IMR-90 (cell line): ENCODE measurements at regions not wholly inside any gene's neighbourhood (a gene's known extent, or its start where the extent isn't known, plus 50 kb on each side); places are given as distances from the start of the nearest gene placed in this dataset.

Source experiments
- CEBPB ChIP-seq: IDR thresholded peaks from 2 replicates; pipeline ENCODE4 v1.6.1; 2012; ENCODE audit warnings: low read depth, low read length, improper control_type of control experiment
- CHD1 ChIP-seq: IDR thresholded peaks from 2 replicates; pipeline ENCODE4 v1.6.1; 2012; ENCODE audit warnings: low read depth, low read length, improper control_type of control experiment
- CTCF ChIP-seq: conservative IDR thresholded peaks from 2 replicates; pipeline ENCODE4 v1.5.1; 2012; ENCODE audit warnings: mild to moderate bottlenecking, low read depth, low read length, improper control_type of control experiment
- ELK1 ChIP-seq: fragments of 150-350 bp; IDR thresholded peaks from 2 replicates; pipeline ENCODE4 v1.6.1; 2016; ENCODE audit warnings: low read depth, mild to moderate bottlenecking, low read length, moderate library complexity, borderline replicate concordance
- FOS ChIP-seq: fragments of 150-350 bp; IDR thresholded peaks from 2 replicates; pipeline ENCODE4 v1.6.1; 2016; ENCODE audit warnings: low read depth, low read length
- MAFK ChIP-seq: IDR thresholded peaks from 2 replicates; pipeline ENCODE4 v1.6.1; 2012; ENCODE audit warnings: low read depth, low read length, improper control_type of control experiment
- MXI1 ChIP-seq: IDR thresholded peaks from 2 replicates; pipeline ENCODE4 v1.6.1; 2012; ENCODE audit warnings: low read depth, mild to moderate bottlenecking, low read length, moderate library complexity, borderline replicate concordance
- NFE2L2 ChIP-seq: fragments of 150-350 bp; IDR thresholded peaks from 2 replicates; pipeline ENCODE4 v1.6.1; 2016; ENCODE audit warnings: low read depth, mild to moderate bottlenecking, low read length
- POLR2A ChIP-seq: IDR thresholded peaks from 2 replicates; pipeline ENCODE4 v1.6.1; 2012; ENCODE audit warnings: mild to moderate bottlenecking, low read depth, low read length
- RAD21 ChIP-seq: IDR thresholded peaks from 2 replicates; pipeline ENCODE4 v1.6.1; 2012; ENCODE audit warnings: low read length, improper control_type of control experiment
- RCOR1 ChIP-seq: IDR thresholded peaks from 2 replicates; pipeline ENCODE4 v1.6.1; 2012; ENCODE audit warnings: mild to moderate bottlenecking, low read length, improper control_type of control experiment; ENCODE audit not compliant: insufficient replicate concordance
- SMC3 ChIP-seq: fragments of 150-350 bp; IDR thresholded peaks from 2 replicates; pipeline ENCODE4 v1.6.1; 2016; ENCODE audit warnings: low read depth, mild to moderate bottlenecking, antibody characterized with exemption, low read length, moderate library complexity
- USF2 ChIP-seq: fragments of 150-350 bp; IDR thresholded peaks from 2 replicates; pipeline ENCODE4 v1.6.1; 2017; ENCODE audit warnings: mild to moderate bottlenecking, antibody characterized with exemption, low read length, low read depth

- TF ChIP-seq POLR2A (no peak), USF2 (no peak), CTCF (no peak), CEBPB (no peak), ELK1 (no peak), CHD1 (no peak), MAFK (no peak), MXI1 (no peak), RAD21 (no peak), RCOR1 (no peak), SMC3 (no peak), FOS (no peak), NFE2L2 (no peak)
Observed at GRCh38 chr2:40700231-40700954, 248.5 kb upstream of the SLC8A1 start.
